CD14-positive monocyte (primary cell): ENCODE measurements at regions not wholly inside any gene's neighbourhood (a gene's known extent, or its start where the extent isn't known, plus 50 kb on each side); places are given as distances from the start of the nearest gene placed in this dataset.
A peak's percentile ranks its signal among the peaks of the same experiment; 100 is the strongest.

Experiments used
- DNase-seq, 3 donors: peaks; one replicate each; pipeline ENCODE4 v3.0.0-alpha.2; 2011 to 2022
- H2AFZ ChIP-seq: 2 replicates; pipeline ENCODE4 v1.6.0; 2012; ENCODE audit warnings: mild to moderate bottlenecking, low read depth, low read length, inconsistent platforms; ENCODE audit not compliant: insufficient read depth, poor library complexity, severe bottlenecking
- H3K27ac ChIP-seq, 2 donors: 1 replicate in 1 of 2; 2 replicates in 1 of 2; pipeline ENCODE4 v1.5.1; 2012 to 2013; ENCODE audit warnings: low read length in 2 of 2, control low read depth in 1 of 2, inconsistent platforms in 1 of 2, low read depth in 1 of 2, mild to moderate bottlenecking in 1 of 2
- H3K27me3 ChIP-seq, 2 donors: one replicate each; pipeline versions ENCODE4 v1.6.0 to v1.6.1; 2011 to 2013; ENCODE audit warnings: low read length in 2 of 2; ENCODE audit not compliant: control insufficient read depth in 2 of 2, insufficient read depth in 2 of 2
- H3K36me3 ChIP-seq, 2 donors: replicated peaks in 1 of 2; 1 replicate in 1 of 2; 2 replicates in 1 of 2; pipeline versions ENCODE4 v1.5.1 to v1.6.1; 2012 to 2013; ENCODE audit warnings: low read length in 2 of 2, control low read depth in 1 of 2, inconsistent platforms in 1 of 2, mild to moderate bottlenecking in 1 of 2; ENCODE audit not compliant: insufficient read depth in 2 of 2, control insufficient read depth in 1 of 2
- H3K4me1 ChIP-seq, 2 donors: 1 replicate in 1 of 2; 2 replicates in 1 of 2; pipeline versions ENCODE4 v1.5.1 to v1.6.1; 2012 to 2013; ENCODE audit warnings: low read length in 2 of 2, control low read depth in 1 of 2, inconsistent platforms in 1 of 2, mild to moderate bottlenecking in 1 of 2, moderate library complexity in 1 of 2; ENCODE audit not compliant: insufficient read depth in 2 of 2, control insufficient read depth in 1 of 2
- H3K4me2 ChIP-seq: replicated peaks from 2 replicates; pipeline ENCODE3; 2012; ENCODE audit warnings: low read length, moderate library complexity, mild to moderate bottlenecking; ENCODE audit not compliant: poor library complexity, severe bottlenecking; ENCODE audit errors: extremely low read depth
- H3K4me3 ChIP-seq, 3 experiments: fragments of 200-600 bp in 1 of 3; sonication (generic) in 1 of 3; replicated peaks in 1 of 3; 1 replicate in 2 of 3; 2 replicates in 1 of 3; pipeline ENCODE4 v1.5.1; 2011 to 2013; ENCODE audit warnings: low read length in 3 of 3, mild to moderate bottlenecking in 3 of 3, control low read depth in 2 of 3, low read depth in 2 of 3, inconsistent platforms in 1 of 3, moderate library complexity in 1 of 3
- H3K79me2 ChIP-seq: 2 replicates; pipeline ENCODE4 v1.6.0; 2012; ENCODE audit warnings: mild to moderate bottlenecking, control low read depth, inconsistent platforms, low read length, moderate library complexity; ENCODE audit not compliant: insufficient read depth
- H3K9ac ChIP-seq: 2 replicates; pipeline ENCODE4 v1.6.0; 2017; ENCODE audit warnings: low read length, mild to moderate bottlenecking; ENCODE audit not compliant: insufficient read depth, poor library complexity, severe bottlenecking
- H3K9me3 ChIP-seq, 2 donors: replicated peaks in 1 of 2; 1 replicate in 1 of 2; 2 replicates in 1 of 2; pipeline versions ENCODE4 v1.5.1 to v1.6.1; 2012 to 2013; ENCODE audit warnings: low read length in 2 of 2, control low read depth in 1 of 2; ENCODE audit not compliant: control insufficient read depth in 1 of 2, insufficient read depth in 1 of 2
- H4K20me1 ChIP-seq: 2 replicates; pipeline ENCODE4 v1.6.0; 2012; ENCODE audit warnings: mild to moderate bottlenecking, low read length, control low read depth, moderate library complexity; ENCODE audit not compliant: insufficient read depth
- H3K27ac Mint-ChIP-seq, 7 donors: one replicate each; pipeline ENCODE4 v1.8.0; 2020; ENCODE audit warnings: mild to moderate bottlenecking in 7 of 7, mixed read lengths in 7 of 7, moderate library complexity in 6 of 7, inconsistent platforms in 2 of 7
- H3K27me3 Mint-ChIP-seq, 3 donors: one replicate each; pipeline ENCODE4 v1.8.0; 2021 to 2022; ENCODE audit warnings: low read depth in 3 of 3, mild to moderate bottlenecking in 3 of 3, mixed read lengths in 3 of 3, moderate library complexity in 3 of 3, inconsistent platforms in 1 of 3
- H3K36me3 Mint-ChIP-seq, 2 donors: one replicate each; pipeline ENCODE4 v1.8.0; 2020; ENCODE audit warnings: mixed read lengths in 2 of 2, inconsistent platforms in 1 of 2, mild to moderate bottlenecking in 1 of 2
- H3K4me1 Mint-ChIP-seq: one replicate; pipeline ENCODE4 v1.8.0; 2020; ENCODE audit warnings: mild to moderate bottlenecking, mixed read lengths
- H3K4me3 Mint-ChIP-seq, 2 donors: one replicate each; pipeline ENCODE4 v1.8.0; 2020; ENCODE audit warnings: mild to moderate bottlenecking in 2 of 2, mixed read lengths in 2 of 2, moderate library complexity in 1 of 2
- H3K9me3 Mint-ChIP-seq, 7 donors: one replicate each; pipeline ENCODE4 v1.8.0; 2020 to 2022; ENCODE audit warnings: mixed read lengths in 7 of 7, mild to moderate bottlenecking in 6 of 7, moderate library complexity in 6 of 7, inconsistent platforms in 2 of 7
- CTCF ChIP-seq: fragments of 200-600 bp; IDR thresholded peaks from one replicate; pipeline ENCODE4 v1.8.0; 2022; ENCODE audit warnings: antibody characterized with exemption, mild to moderate bottlenecking
- WGBS: methylation state at CpG from one replicate; pipeline ENCODE4 v1.1.5; 2013; ENCODE audit warnings: missing lambda C conversion rate; ENCODE audit not compliant: insufficient coverage; 5-methylcytosine and 5-hydroxymethylcytosine counted together
- intact Hi-C, 2 donors: fragments of 100-400 bp; cut with micrococcal nuclease; formaldehyde crosslinking; loops; one replicate each; pipeline versions ENCODE4 v1.15.0 to v1.15.1; 2023

GRCh38 chr1:2946999-2947690, 74.1 kb upstream of the ACTRT2 start:
- Mint-ChIP-seq H3K36me3 (no peaks in the 10 kb centered on the region), H3K9me3 (peaks cover 0 to 5% (median 2%) of the 10 kb centered on the region in 7 donors), H3K4me3 (peak overlapping the region in 1 of 2 donors; percentile 44), H3K27ac (no peak overlapping the region), H3K4me1 (no peaks in the 10 kb centered on the region), H3K27me3 (peaks cover 6 to 16% (median 16%) of the 10 kb centered on the region in 3 donors)
- no peak for DNase-seq
- no peak overlapping the region for H3K4me3 ChIP-seq
- H3K27me3 ChIP-seq = peaks cover 0 to 3% of the 10 kb centered on the region in 2 donors
- no peak overlapping the region for H3K4me2 ChIP-seq
- peaks cover 0 to 2% of the 10 kb centered on the region in 2 donors for H3K9me3 ChIP-seq
- H4K20me1 ChIP-seq = no peaks in the 10 kb centered on the region
- no peak overlapping the region for H3K9ac ChIP-seq
- TF ChIP-seq CTCF = no peak
- 32% methylated on average over 16 of the region's 21 CpGs for WGBS
- no peak overlapping the region for H3K27ac ChIP-seq
- H3K79me2 ChIP-seq = no peaks in the 10 kb centered on the region
- no peak overlapping the region for H2AFZ ChIP-seq
- no peaks in the 10 kb centered on the region for H3K4me1 ChIP-seq
- intact Hi-C loops = no loop called here
- H3K36me3 ChIP-seq = no peaks in the 10 kb centered on the region

GRCh38 chr1:2948001-2948750, 73.1 kb upstream of the ACTRT2 start:
- H3K9ac ChIP-seq = no peak overlapping the region
- Mint-ChIP-seq H3K4me3 (no peak overlapping the region), H3K4me1 (peaks cover 5% of the 10 kb centered on the region), H3K27me3 (peaks cover 6 to 14% (median 14%) of the 10 kb centered on the region in 3 donors), H3K9me3 (peaks cover 0 to 6% (median 3%) of the 10 kb centered on the region in 7 donors), H3K27ac (no peak overlapping the region), H3K36me3 (no peaks in the 10 kb centered on the region)
- peaks cover 0 to 3% of the 10 kb centered on the region in 2 donors for H3K27me3 ChIP-seq
- intact Hi-C loops = no loop called here
- H3K36me3 ChIP-seq = no peaks in the 10 kb centered on the region
- no peaks in the 10 kb centered on the region for H3K79me2 ChIP-seq
- no peak overlapping the region for H3K4me2 ChIP-seq
- no peaks in the 10 kb centered on the region for H4K20me1 ChIP-seq
- WGBS = 88% methylated on average over 12 of the region's 20 CpGs
- no peak overlapping the region for H3K27ac ChIP-seq
- no peak for TF ChIP-seq CTCF
- DNase-seq = no peak
- H2AFZ ChIP-seq = no peak overlapping the region
- no peak overlapping the region for H3K4me3 ChIP-seq
- peaks cover 2 to 6% of the 10 kb centered on the region in 2 donors for H3K4me1 ChIP-seq
- H3K9me3 ChIP-seq = no peaks in the 10 kb centered on the region
